ENCODE measurements at regions not wholly inside any gene's neighbourhood (a gene's known extent, or its start where the extent isn't known, plus 50 kb on each side); places are given as distances from the start of the nearest gene placed in this dataset.

GRCh38 chr5:110103081-110103480 is 413.4 kb downstream of the MAN2A1 start:
- DNase-seq (ENCODE audit: low read depth), result no peak
- H3K4me3 ChIP-seq (ENCODE audit: control insufficient read depth, low read depth, low read length), result no peak overlapping the region
- no peak for TF ChIP-seq CTCF (IDR thresholded peaks at IDR 0.05; ENCODE audit: control insufficient read depth, insufficient read depth, low read depth, low read length, missing control alignments)

GRCh38 chr5:110104060-110104725 is 414.5 kb downstream of the MAN2A1 start:
- no peak for TF ChIP-seq CTCF (IDR thresholded peaks at IDR 0.05; ENCODE audit: control insufficient read depth, insufficient read depth, low read depth, low read length, missing control alignments)
- H3K4me3 ChIP-seq (ENCODE audit: control insufficient read depth, low read depth, low read length), result no peak overlapping the region
- no peak for DNase-seq (ENCODE audit: low read depth)

GRCh38 chr5:110104726-110105669 is 415.3 kb downstream of the MAN2A1 start:
- TF ChIP-seq CTCF (IDR thresholded peaks at IDR 0.05; ENCODE audit: control insufficient read depth, insufficient read depth, low read depth, low read length, missing control alignments), result no peak
- H3K4me3 ChIP-seq (ENCODE audit: control insufficient read depth, low read depth, low read length), result no peak overlapping the region
- no peak for DNase-seq (ENCODE audit: low read depth)

- no peak overlapping the region for H3K4me3 ChIP-seq (ENCODE audit: control insufficient read depth, low read depth, low read length)
- TF ChIP-seq CTCF (IDR thresholded peaks at IDR 0.05; ENCODE audit: control insufficient read depth, insufficient read depth, low read depth, low read length, missing control alignments), result no peak
- peak; percentile 13 for DNase-seq (ENCODE audit: low read depth)
Observed at GRCh38 chr5:110105692-110106091, 416.0 kb downstream of the MAN2A1 start.

GRCh38 chr5:110106750-110107149 is 417.0 kb downstream of the MAN2A1 start:
- no peak for DNase-seq (ENCODE audit: low read depth)
- no peak for TF ChIP-seq CTCF (IDR thresholded peaks at IDR 0.05; ENCODE audit: control insufficient read depth, insufficient read depth, low read depth, low read length, missing control alignments)
- H3K4me3 ChIP-seq (ENCODE audit: control insufficient read depth, low read depth, low read length), result no peak overlapping the region

GRCh38 chr5:110108520-110108919 is 418.8 kb downstream of the MAN2A1 start:
- no peak for TF ChIP-seq CTCF (IDR thresholded peaks at IDR 0.05; ENCODE audit: control insufficient read depth, insufficient read depth, low read depth, low read length, missing control alignments)
- DNase-seq (ENCODE audit: low read depth), result no peak
- H3K4me3 ChIP-seq (ENCODE audit: control insufficient read depth, low read depth, low read length), result no peak overlapping the region
